ENCODE measurements at regions not wholly inside any gene's neighbourhood (a gene's known extent, or its start where the extent isn't known, plus 50 kb on each side); places are given as distances from the start of the nearest gene placed in this dataset.

- Mint-ChIP-seq H3K27me3 (ENCODE audit: low read depth) (peaks cover 3% of the 10 kb centered on the region), H3K4me3 (ENCODE audit: low read depth) (no peak overlapping the region), H3K9me3 (no peaks in the 10 kb centered on the region), H3K27ac (no peak overlapping the region), H3K4me1 (ENCODE audit: low read depth) (no peaks in the 10 kb centered on the region), H3K36me3 (ENCODE audit: low read depth) (no peaks in the 10 kb centered on the region)
- DNase-seq (ENCODE audit: low spot score): no peak
- intact Hi-C loops (cut with micrococcal nuclease): no loop called here
Measured at GRCh38 chr12:124177276-124177950, 117.5 kb upstream of the RFLNA start.

- intact Hi-C loops (cut with micrococcal nuclease): no loop called here
- no peak for DNase-seq (ENCODE audit: low spot score)
- Mint-ChIP-seq H3K9me3 (no peaks in the 10 kb centered on the region), H3K36me3 (ENCODE audit: low read depth) (no peaks in the 10 kb centered on the region), H3K27ac (no peak overlapping the region), H3K4me1 (ENCODE audit: low read depth) (no peaks in the 10 kb centered on the region), H3K4me3 (ENCODE audit: low read depth) (no peak overlapping the region), H3K27me3 (ENCODE audit: low read depth) (peaks cover 3% of the 10 kb centered on the region)
Measured at GRCh38 chr12:124177951-124178316, 117.0 kb upstream of the RFLNA start.

GRCh38 chr12:124179936-124180607 is 114.8 kb upstream of the RFLNA start:
- no peaks in the 10 kb centered on the region for H3K9me3 Mint-ChIP-seq
- H3K36me3 Mint-ChIP-seq (ENCODE audit: low read depth): no peaks in the 10 kb centered on the region
- intact Hi-C loops (cut with micrococcal nuclease): no loop called here
- DNase-seq (ENCODE audit: low spot score): no peak
- no peaks in the 10 kb centered on the region for H3K4me1 Mint-ChIP-seq (ENCODE audit: low read depth)
- H3K27me3 Mint-ChIP-seq (ENCODE audit: low read depth): peaks cover 3% of the 10 kb centered on the region
- no peak overlapping the region for H3K4me3 Mint-ChIP-seq (ENCODE audit: low read depth)
- H3K27ac Mint-ChIP-seq: no peak overlapping the region

GRCh38 chr12:124183172-124183571 is 111.7 kb upstream of the RFLNA start:
- H3K4me1 Mint-ChIP-seq (ENCODE audit: low read depth): no peaks in the 10 kb centered on the region
- intact Hi-C loops (cut with micrococcal nuclease): no loop called here
- H3K4me3 Mint-ChIP-seq (ENCODE audit: low read depth): no peak overlapping the region

GRCh38 chr12:124184456-124184855 is 110.4 kb upstream of the RFLNA start:
- no peak overlapping the region for H3K4me3 Mint-ChIP-seq (ENCODE audit: low read depth)
- H3K9me3 Mint-ChIP-seq: no peaks in the 10 kb centered on the region
- no peaks in the 10 kb centered on the region for H3K27me3 Mint-ChIP-seq (ENCODE audit: low read depth)
- intact Hi-C loops (cut with micrococcal nuclease): no loop called here
- DNase-seq (ENCODE audit: low spot score): no peak
- no peaks in the 10 kb centered on the region for H3K4me1 Mint-ChIP-seq (ENCODE audit: low read depth)
- no peak overlapping the region for H3K27ac Mint-ChIP-seq
- no peaks in the 10 kb centered on the region for H3K36me3 Mint-ChIP-seq (ENCODE audit: low read depth)

More at GRCh38 chr12:124183172-124183571, 111.7 kb upstream of the RFLNA start:
- Mint-ChIP-seq H3K27me3 (ENCODE audit: low read depth) (peaks cover 3% of the 10 kb centered on the region), H3K36me3 (ENCODE audit: low read depth) (no peaks in the 10 kb centered on the region), H3K9me3 (no peaks in the 10 kb centered on the region), H3K27ac (no peak overlapping the region)
- DNase-seq (ENCODE audit: low spot score): no peak

GRCh38 chr12:124185971-124186686 is 108.8 kb upstream of the RFLNA start:
- H3K27me3 Mint-ChIP-seq (ENCODE audit: low read depth): no peaks in the 10 kb centered on the region
- intact Hi-C loops (cut with micrococcal nuclease): no loop called here
- no peaks in the 10 kb centered on the region for H3K9me3 Mint-ChIP-seq
- H3K4me1 Mint-ChIP-seq (ENCODE audit: low read depth): no peaks in the 10 kb centered on the region
- DNase-seq (ENCODE audit: low spot score): no peak
- no peak overlapping the region for H3K4me3 Mint-ChIP-seq (ENCODE audit: low read depth)
- H3K36me3 Mint-ChIP-seq (ENCODE audit: low read depth): no peaks in the 10 kb centered on the region
- no peak overlapping the region for H3K27ac Mint-ChIP-seq

GRCh38 chr12:124188084-124188483 is 106.8 kb upstream of the RFLNA start:
- H3K4me1 Mint-ChIP-seq (ENCODE audit: low read depth): no peaks in the 10 kb centered on the region

GRCh38 chr12:124188561-124189405 is 106.1 kb upstream of the RFLNA start:
- no peak overlapping the region for H3K4me3 Mint-ChIP-seq (ENCODE audit: low read depth)

More at GRCh38 chr12:124188084-124188483, 106.8 kb upstream of the RFLNA start:
- intact Hi-C loops (cut with micrococcal nuclease): no loop called here
- H3K4me3 Mint-ChIP-seq (ENCODE audit: low read depth): no peak overlapping the region
- no peaks in the 10 kb centered on the region for H3K9me3 Mint-ChIP-seq
- no peak overlapping the region for H3K27ac Mint-ChIP-seq
- no peak for DNase-seq (ENCODE audit: low spot score)
- H3K27me3 Mint-ChIP-seq (ENCODE audit: low read depth): no peaks in the 10 kb centered on the region
- no peaks in the 10 kb centered on the region for H3K36me3 Mint-ChIP-seq (ENCODE audit: low read depth)

GRCh38 chr12:124190312-124191023 is 104.4 kb upstream of the RFLNA start:
- H3K27ac Mint-ChIP-seq: no peak overlapping the region
- peaks cover 6% of the 10 kb centered on the region for H3K9me3 Mint-ChIP-seq
- DNase-seq (ENCODE audit: low spot score): no peak
- H3K4me1 Mint-ChIP-seq (ENCODE audit: low read depth): no peaks in the 10 kb centered on the region
- H3K4me3 Mint-ChIP-seq (ENCODE audit: low read depth): no peak overlapping the region
- no peaks in the 10 kb centered on the region for H3K27me3 Mint-ChIP-seq (ENCODE audit: low read depth)
- intact Hi-C loops (cut with micrococcal nuclease): no loop called here
- H3K36me3 Mint-ChIP-seq (ENCODE audit: low read depth): no peaks in the 10 kb centered on the region

More at GRCh38 chr12:124188561-124189405, 106.1 kb upstream of the RFLNA start:
- intact Hi-C loops (cut with micrococcal nuclease): no loop called here
- Mint-ChIP-seq H3K4me1 (ENCODE audit: low read depth) (no peaks in the 10 kb centered on the region), H3K27me3 (ENCODE audit: low read depth) (no peaks in the 10 kb centered on the region), H3K27ac (no peak overlapping the region), H3K9me3 (peaks cover 6% of the 10 kb centered on the region), H3K36me3 (ENCODE audit: low read depth) (no peaks in the 10 kb centered on the region)
- DNase-seq (ENCODE audit: low spot score): no peak

- no peaks in the 10 kb centered on the region for H3K27me3 Mint-ChIP-seq (ENCODE audit: low read depth)
- intact Hi-C loops (cut with micrococcal nuclease): no loop called here
- no peak for DNase-seq (ENCODE audit: low spot score)
- H3K27ac Mint-ChIP-seq: no peak overlapping the region
- no peak overlapping the region for H3K4me3 Mint-ChIP-seq (ENCODE audit: low read depth)
- H3K4me1 Mint-ChIP-seq (ENCODE audit: low read depth): no peaks in the 10 kb centered on the region
- peaks cover 6% of the 10 kb centered on the region for H3K9me3 Mint-ChIP-seq
- H3K36me3 Mint-ChIP-seq (ENCODE audit: low read depth): no peaks in the 10 kb centered on the region
Measured at GRCh38 chr12:124191024-124191359, 103.9 kb upstream of the RFLNA start.

- intact Hi-C loops (cut with micrococcal nuclease): no loop called here
Measured at GRCh38 chr12:124191966-124192365, 102.9 kb upstream of the RFLNA start.

GRCh38 chr12:124194264-124194892 is 100.5 kb upstream of the RFLNA start:
- Mint-ChIP-seq H3K4me1 (ENCODE audit: low read depth) (no peaks in the 10 kb centered on the region), H3K9me3 (peaks cover 20% of the 10 kb centered on the region), H3K27ac (no peak overlapping the region), H3K27me3 (ENCODE audit: low read depth) (no peaks in the 10 kb centered on the region), H3K36me3 (ENCODE audit: low read depth) (no peaks in the 10 kb centered on the region), H3K4me3 (ENCODE audit: low read depth) (no peak overlapping the region)
- DNase-seq (ENCODE audit: low spot score): no peak
- intact Hi-C loops (cut with micrococcal nuclease): no loop called here

More at GRCh38 chr12:124191966-124192365, 102.9 kb upstream of the RFLNA start:
- Mint-ChIP-seq H3K27ac (no peak overlapping the region), H3K4me1 (ENCODE audit: low read depth) (no peaks in the 10 kb centered on the region), H3K9me3 (peaks cover 16% of the 10 kb centered on the region), H3K4me3 (ENCODE audit: low read depth) (no peak overlapping the region), H3K36me3 (ENCODE audit: low read depth) (no peaks in the 10 kb centered on the region), H3K27me3 (ENCODE audit: low read depth) (no peaks in the 10 kb centered on the region)
- DNase-seq (ENCODE audit: low spot score): no peak

Data from activated T-helper 2 cell treated with anti-CD3 and anti-CD28 coated beads, Interferon-gamma antibody, Interleukin-2, Interleukin-4, amounts not matched to agents 10 μg/mL and 5 μg/mL and 100 μg/mL, durations not matched to agents 14 hours and 24 hours and 36 hours (primary cell).